ENCODE measurements at regions not wholly inside any gene's neighbourhood (a gene's known extent, or its start where the extent isn't known, plus 50 kb on each side); places are given as distances from the start of the nearest gene placed in this dataset.
"Not testable (repeated sequence)": the region's sequence is repeated elsewhere in the genome, so short reads cannot be mapped to it uniquely, and the experiment has no call there.

DNA sequence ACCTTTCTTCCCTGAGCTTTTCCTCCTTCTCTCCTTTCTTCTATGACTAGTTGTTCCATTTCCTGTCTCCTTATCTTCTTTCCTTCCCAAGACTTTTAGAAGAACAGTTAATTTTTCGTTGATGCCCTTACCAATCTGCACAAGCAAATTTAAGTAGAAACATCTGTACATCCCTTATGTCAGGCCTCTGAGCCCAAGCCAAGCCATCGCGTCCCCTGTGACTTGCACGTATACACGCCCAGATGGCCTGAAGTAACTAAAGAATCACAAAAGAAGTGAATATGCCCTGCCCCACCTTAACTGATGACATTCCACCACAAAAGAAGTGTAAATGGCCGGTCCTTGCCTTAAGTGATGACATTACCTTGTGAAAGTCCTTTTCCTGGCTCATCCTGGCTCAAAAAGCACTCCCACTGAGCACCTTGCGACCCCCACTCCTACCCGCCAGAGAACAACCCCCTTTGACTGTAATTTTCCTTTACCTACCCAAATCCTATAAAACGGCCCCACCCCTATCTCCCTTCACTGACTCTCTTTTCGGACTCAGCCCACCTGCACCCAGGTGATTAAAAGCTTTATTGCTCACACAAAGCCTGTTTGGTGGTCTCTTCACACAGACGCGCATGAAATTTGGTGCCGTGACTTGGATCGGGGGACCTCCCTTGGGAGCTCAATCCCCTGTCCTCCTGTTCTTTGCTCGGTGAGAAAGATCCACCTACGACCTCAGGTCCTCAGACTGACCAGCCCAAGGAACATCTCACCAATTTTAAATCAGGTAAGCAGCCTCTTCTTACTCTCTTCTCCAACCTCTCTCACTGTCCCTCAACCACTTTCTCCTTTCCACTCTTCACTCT lies 53.7 kb upstream of the SPP1 start:
- H3K4me2 ChIP-seq (ENCODE audit: low read length); CTCF ChIA-PET; RAD21 ChIA-PET (ENCODE audit: low non-redundant PET in 1 of 2, low total read pairs in 2 of 2, uncharacterized antibody in 2 of 2, unreplicated experiment in 2 of 2); H3K9me2 ChIP-seq (ENCODE audit: insufficient read depth); H3K4me1 ChIP-seq (ENCODE audit: control insufficient read depth in 1 of 2, insufficient read depth in 2 of 2, low read length in 2 of 2); H3K9ac ChIP-seq (ENCODE audit: low read length); H3K36me3 ChIP-seq (ENCODE audit: control insufficient read depth in 1 of 2, insufficient read depth in 2 of 2, low read length in 2 of 2); H3K27me3 ChIP-seq (ENCODE audit: insufficient read depth, low read length); H4K20me1 ChIP-seq (ENCODE audit: insufficient read depth); H3K27ac ChIP-seq (ENCODE audit: low read depth, low read length); H3K79me2 ChIP-seq (ENCODE audit: insufficient read depth, low read length); ATAC-seq; H3K9me3 ChIP-seq (ENCODE audit: control insufficient read depth in 1 of 2, insufficient read depth in 1 of 2, low read depth in 1 of 2, low read length in 2 of 2); H3K4me3 ChIP-seq (replicated peaks in 1 of 2; ENCODE audit: low read depth in 1 of 2, low read length in 2 of 2); BruUV-seq (replicated peaks); H2AFZ ChIP-seq (ENCODE audit: low read depth, low read length, poor library complexity, severe bottlenecking); POLR2A ChIA-PET; intact Hi-C loops (cut with micrococcal nuclease); DNase-seq (ENCODE audit: low read depth, low spot score): not testable (repeated sequence)

DNA sequence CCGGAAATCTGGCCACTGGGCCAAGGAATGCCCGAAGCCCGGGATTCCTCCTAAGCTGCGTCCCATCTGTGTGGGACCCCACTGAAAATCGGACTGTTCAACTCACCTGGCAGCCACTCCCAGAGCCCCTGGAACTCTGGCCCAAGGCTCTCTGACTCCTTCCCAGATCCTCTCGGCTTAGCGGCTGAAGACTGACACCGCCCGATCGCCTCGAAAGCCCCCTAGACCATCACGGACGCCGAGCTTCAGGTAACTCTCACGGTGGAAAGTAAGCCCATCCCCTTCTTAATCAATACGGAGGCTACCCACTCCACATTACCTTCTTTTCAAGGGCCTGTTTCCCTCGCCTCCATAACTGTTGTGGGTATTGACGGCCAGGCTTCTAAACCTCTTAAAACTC lies 51.4 kb upstream of the SPP1 start:
- not testable (repeated sequence) for H3K9ac ChIP-seq (ENCODE audit: low read length); ATAC-seq

More for the DNA sequence above, 51.4 kb upstream of the SPP1 start:
- H3K9me3 ChIP-seq (ENCODE audit: control insufficient read depth in 1 of 2, insufficient read depth in 1 of 2, low read depth in 1 of 2, low read length in 2 of 2); H2AFZ ChIP-seq (ENCODE audit: low read depth, low read length, poor library complexity, severe bottlenecking); H3K36me3 ChIP-seq (ENCODE audit: control insufficient read depth in 1 of 2, insufficient read depth in 2 of 2, low read length in 2 of 2); H3K27me3 ChIP-seq (ENCODE audit: insufficient read depth, low read length); RAD21 ChIA-PET (ENCODE audit: low non-redundant PET in 1 of 2, low total read pairs in 2 of 2, uncharacterized antibody in 2 of 2, unreplicated experiment in 2 of 2); BruUV-seq (replicated peaks); H3K9me2 ChIP-seq (ENCODE audit: insufficient read depth); H3K27ac ChIP-seq (ENCODE audit: low read depth, low read length); H3K4me1 ChIP-seq (ENCODE audit: control insufficient read depth in 1 of 2, insufficient read depth in 2 of 2, low read length in 2 of 2); H3K4me2 ChIP-seq (ENCODE audit: low read length); DNase-seq (ENCODE audit: low read depth, low spot score); H3K4me3 ChIP-seq (replicated peaks in 1 of 2; ENCODE audit: low read depth in 1 of 2, low read length in 2 of 2); H4K20me1 ChIP-seq (ENCODE audit: insufficient read depth); intact Hi-C loops (cut with micrococcal nuclease); POLR2A ChIA-PET; H3K79me2 ChIP-seq (ENCODE audit: insufficient read depth, low read length); CTCF ChIA-PET: not testable (repeated sequence)
